ENCODE measurements at regions not wholly inside any gene's neighbourhood (a gene's known extent, or its start where the extent isn't known, plus 50 kb on each side); places are given as distances from the start of the nearest gene placed in this dataset.

GRCh38 chr2:59713577-59713976, 839.9 kb downstream of the BCL11A start:
- TF ChIP-seq EZH2 (IDR thresholded peaks at IDR 0.05; ENCODE audit: insufficient read depth, poor library complexity, severe bottlenecking) (no peak), EZH2phosphoT487 (IDR thresholded peaks at IDR 0.05; ENCODE audit: insufficient read depth, low read depth) (no peak)

All from GM23248 (cell line).